H9 (cell line): ENCODE measurements at regions not wholly inside any gene's neighbourhood (a gene's known extent, or its start where the extent isn't known, plus 50 kb on each side); places are given as distances from the start of the nearest gene placed in this dataset.

Experiments used
- DNase-seq: peaks from one replicate; pipeline ENCODE4 v3.0.0-alpha.2; 2017
- H2AFZ ChIP-seq: one replicate; pipeline ENCODE4 v1.6.1; 2013; ENCODE audit warnings: mild to moderate bottlenecking, low read length, control low read depth, moderate library complexity
- H2AK5ac ChIP-seq: 2 replicates; pipeline ENCODE4 v1.6.1; 2013; ENCODE audit warnings: low read length, control low read depth, mixed read lengths; ENCODE audit not compliant: insufficient read length
- H2BK120ac ChIP-seq: one replicate; pipeline ENCODE4 v1.6.1; 2013; ENCODE audit warnings: low read depth, mild to moderate bottlenecking, low read length, control low read depth, inconsistent platforms; ENCODE audit not compliant: poor library complexity, severe bottlenecking
- H2BK12ac ChIP-seq: 2 replicates; pipeline ENCODE4 v1.6.1; 2013; ENCODE audit warnings: low read length, control low read depth, mixed read lengths, low read depth; ENCODE audit not compliant: insufficient read length
- H2BK15ac ChIP-seq: 2 replicates; pipeline ENCODE4 v1.6.1; 2013; ENCODE audit warnings: low read depth, low read length, control low read depth
- H2BK20ac ChIP-seq: one replicate; pipeline ENCODE4 v1.6.1; 2013; ENCODE audit warnings: low read depth, mild to moderate bottlenecking, low read length, control low read depth, inconsistent platforms; ENCODE audit not compliant: poor library complexity, severe bottlenecking
- H2BK5ac ChIP-seq: 2 replicates; pipeline ENCODE4 v1.6.1; 2013; ENCODE audit warnings: low read length, control low read depth, mixed read lengths; ENCODE audit not compliant: insufficient read length
- H3K14ac ChIP-seq: 2 replicates; pipeline ENCODE4 v1.6.1; 2013; ENCODE audit warnings: low read length, control low read depth; ENCODE audit not compliant: insufficient read depth
- H3K18ac ChIP-seq: 2 replicates; pipeline ENCODE4 v1.6.1; 2013; ENCODE audit warnings: low read depth, mild to moderate bottlenecking, mixed read lengths, low read length, control low read depth; ENCODE audit not compliant: insufficient read length
- H3K23ac ChIP-seq: 2 replicates; pipeline ENCODE4 v1.6.1; 2013; ENCODE audit warnings: low read length, control low read depth, mixed read lengths, low read depth; ENCODE audit not compliant: insufficient read length
- H3K23me2 ChIP-seq: 2 replicates; pipeline ENCODE4 v1.6.1; 2013; ENCODE audit warnings: low read depth, mild to moderate bottlenecking, mixed read lengths, low read length, control low read depth; ENCODE audit not compliant: insufficient read length, poor library complexity, severe bottlenecking
- H3K27ac ChIP-seq: 2 replicates; pipeline ENCODE4 v1.5.1; 2013; ENCODE audit warnings: low read length, control low read depth, mixed read lengths, low read depth; ENCODE audit not compliant: insufficient read length
- H3K27me3 ChIP-seq: 2 replicates; pipeline ENCODE4 v1.6.1; 2013; ENCODE audit warnings: low read length, control low read depth, inconsistent platforms; ENCODE audit not compliant: insufficient read depth
- H3K4ac ChIP-seq: 2 replicates; pipeline ENCODE4 v1.6.1; 2013; ENCODE audit warnings: low read depth, mild to moderate bottlenecking, control low read depth, inconsistent platforms, low read length, moderate library complexity
- H3K4me1 ChIP-seq: 2 replicates; pipeline ENCODE4 v1.6.1; 2013; ENCODE audit warnings: low read length, control low read depth, inconsistent platforms; ENCODE audit not compliant: insufficient read depth
- H3K4me2 ChIP-seq: 2 replicates; pipeline ENCODE4 v1.6.1; 2013; ENCODE audit warnings: low read length, control low read depth, mixed read lengths; ENCODE audit not compliant: insufficient read length, insufficient read depth
- H3K56ac ChIP-seq: 2 replicates; pipeline ENCODE4 v1.6.1; 2013; ENCODE audit warnings: low read depth, mild to moderate bottlenecking, mixed read lengths, low read length, control low read depth; ENCODE audit not compliant: insufficient read length
- H3K79me1 ChIP-seq: 2 replicates; pipeline ENCODE4 v1.6.1; 2013; ENCODE audit warnings: low read depth, mild to moderate bottlenecking, moderate library complexity, low read length, control low read depth, inconsistent platforms; ENCODE audit not compliant: insufficient read depth, poor library complexity, severe bottlenecking
- H3K79me2 ChIP-seq: 2 replicates; pipeline ENCODE4 v1.6.1; 2013; ENCODE audit warnings: low read length, control low read depth, inconsistent platforms; ENCODE audit not compliant: insufficient read depth
- H3K9ac ChIP-seq: 2 replicates; pipeline ENCODE4 v1.6.1; 2013; ENCODE audit warnings: low read length, control low read depth, mixed read lengths; ENCODE audit not compliant: insufficient read length; ENCODE audit errors: extremely low read depth
- H3K9me3 ChIP-seq: one replicate; pipeline ENCODE4 v1.6.1; 2013; ENCODE audit warnings: low read depth, low read length, inconsistent platforms; ENCODE audit not compliant: control insufficient read depth
- H3T11ph ChIP-seq: one replicate; pipeline ENCODE4 v1.6.1; 2013; ENCODE audit warnings: mild to moderate bottlenecking, low read length, control low read depth, inconsistent platforms
- H4K20me1 ChIP-seq: one replicate; pipeline ENCODE4 v1.6.1; 2013; ENCODE audit not compliant: control insufficient read depth, insufficient read length, insufficient read depth
- H4K5ac ChIP-seq: 2 replicates; pipeline ENCODE4 v1.6.1; 2013; ENCODE audit warnings: low read depth, mild to moderate bottlenecking, mixed read lengths, low read length, control low read depth; ENCODE audit not compliant: insufficient read length
- H4K8ac ChIP-seq: replicated peaks from 2 replicates; pipeline ENCODE4 v1.6.1; 2013; ENCODE audit warnings: low read length, control low read depth, mixed read lengths, low read depth; ENCODE audit not compliant: insufficient read length
- H4K91ac ChIP-seq: 2 replicates; pipeline ENCODE4 v1.6.1; 2013; ENCODE audit warnings: low read depth, mild to moderate bottlenecking, moderate library complexity, mixed read lengths, low read length, control low read depth; ENCODE audit not compliant: insufficient read length
- H3K27ac Mint-ChIP-seq, 3 experiments: 2 replicates in 2 of 3; 3 replicates in 1 of 3; pipeline ENCODE4 v1.8.0; 2020 to 2021; ENCODE audit warnings: mixed read lengths in 3 of 3, mild to moderate bottlenecking in 1 of 3, moderate library complexity in 1 of 3
- H3K27me3 Mint-ChIP-seq: 2 replicates; pipeline ENCODE4 v1.8.0; 2021; ENCODE audit warnings: low read depth, mild to moderate bottlenecking, moderate library complexity, mixed read lengths
- H3K36me3 Mint-ChIP-seq, 3 experiments: 2 replicates in 2 of 3; 3 replicates in 1 of 3; pipeline ENCODE4 v1.8.0; 2020 to 2021; ENCODE audit warnings: low read depth in 3 of 3, mixed read lengths in 3 of 3; ENCODE audit not compliant: insufficient read depth in 1 of 3
- H3K4me1 Mint-ChIP-seq, 2 experiments: 2 replicates each; pipeline ENCODE4 v1.8.0; 2020; ENCODE audit warnings: mixed read lengths in 2 of 2
- H3K4me3 Mint-ChIP-seq, 2 experiments: 2 replicates in 1 of 2; 3 replicates in 1 of 2; pipeline ENCODE4 v1.8.0; 2020 to 2021; ENCODE audit warnings: mild to moderate bottlenecking in 2 of 2, mixed read lengths in 2 of 2, moderate library complexity in 1 of 2
- H3K9me3 Mint-ChIP-seq, 2 experiments: 2 replicates in 1 of 2; 3 replicates in 1 of 2; pipeline ENCODE4 v1.8.0; 2020; ENCODE audit warnings: mild to moderate bottlenecking in 2 of 2, mixed read lengths in 2 of 2, moderate library complexity in 1 of 2
- CTCF ChIP-seq: fragments of 200-600 bp; sonication (generic); conservative IDR thresholded peaks from 3 replicates; pipeline ENCODE4 v1.8.0; 2021; ENCODE audit warnings: antibody characterized with exemption, mild to moderate bottlenecking
- WGBS: extraction: QIAGEN DNeasy Blood & Tissue Kit; methylation state at CpG from one replicate; pipeline ENCODE4 v1.1.7; 2013; ENCODE audit warnings: missing lambda C conversion rate, low lambda C conversion rate, mixed read lengths; ENCODE audit not compliant: insufficient read length; ENCODE audit errors: extremely low coverage; 5-methylcytosine and 5-hydroxymethylcytosine counted together

- no peak overlapping the region for H3K18ac ChIP-seq
- H3K79me2 ChIP-seq: no peaks in the 10 kb centered on the region
- no peak overlapping the region for H3K4me2 ChIP-seq
- no peak overlapping the region for H2BK5ac ChIP-seq
- no peaks in the 10 kb centered on the region for H3K27me3 Mint-ChIP-seq
- H3K27ac ChIP-seq: no peak overlapping the region
- TF ChIP-seq CTCF: no peak
- H3K27ac Mint-ChIP-seq: no peak overlapping the region
- H2BK15ac ChIP-seq: no peak overlapping the region
- no peaks in the 10 kb centered on the region for H3K9me3 ChIP-seq
- no peak overlapping the region for H3K56ac ChIP-seq
- no peak overlapping the region for H3K4ac ChIP-seq
- H3K27me3 ChIP-seq: no peaks in the 10 kb centered on the region
- no peak overlapping the region for H3K14ac ChIP-seq
- H3K23ac ChIP-seq: no peak overlapping the region
- no peak overlapping the region for H4K8ac ChIP-seq
- no peaks in the 10 kb centered on the region for H3K79me1 ChIP-seq
- H3K4me1 Mint-ChIP-seq: peaks cover 11 to 14% of the 10 kb centered on the region in 2 experiments
- no peak overlapping the region for H3K4me3 Mint-ChIP-seq
- no CpG with 5 or more reads among the region's 6 CpGs for WGBS
- H4K91ac ChIP-seq: no peak overlapping the region
- no peak overlapping the region for H4K5ac ChIP-seq
- H3K36me3 Mint-ChIP-seq: no peaks in the 10 kb centered on the region
- no peak overlapping the region for H3T11ph ChIP-seq
- no peaks in the 10 kb centered on the region for H3K23me2 ChIP-seq
- no peak for DNase-seq
- H3K4me1 ChIP-seq: peaks cover 3% of the 10 kb centered on the region; the same call in 1 of the 2 replicates
- H2BK12ac ChIP-seq: no peak overlapping the region
- no peak overlapping the region for H2BK20ac ChIP-seq
- no peak overlapping the region for H2BK120ac ChIP-seq
- no peak overlapping the region for H2AK5ac ChIP-seq
- no peak overlapping the region for H3K9ac ChIP-seq
- H2AFZ ChIP-seq: no peak overlapping the region
- H3K9me3 Mint-ChIP-seq: no peaks in the 10 kb centered on the region
- H4K20me1 ChIP-seq: no peaks in the 10 kb centered on the region
Measured at GRCh38 chr5:147101659-147102369, 133.0 kb upstream of the STK32A start.
